A549 (cell line): ENCODE measurements at regions not wholly inside any gene's neighbourhood (a gene's known extent, or its start where the extent isn't known, plus 50 kb on each side); places are given as distances from the start of the nearest gene placed in this dataset.

Experiments used
- CEBPB ChIP-seq, 2 experiments: fragments of >200 bp in 1 of 2; sonication (Bioruptor Twin) in 1 of 2; formaldehyde crosslinking in 1 of 2; IDR thresholded peaks; 2 replicates each; pipeline ENCODE4 v1.6.1; 2012 to 2016
- MAX ChIP-seq: IDR thresholded peaks from 2 replicates; pipeline ENCODE4 v1.6.1; 2012
- RFX5 ChIP-seq: fragments of 450-650 bp; IDR thresholded peaks from 2 replicates; pipeline ENCODE4 v1.7.1; 2014; ENCODE audit warnings: antibody characterized with exemption, mild to moderate bottlenecking, moderate library complexity
- TFCP2L1 ChIP-seq: fragments of 250-450 bp; sonication (Bioruptor Pico); IDR thresholded peaks from 2 replicates; pipeline ENCODE4 v1.5.0; 2021; ENCODE audit warnings: mild to moderate bottlenecking
- TF ChIP-seq, protein P1 (sequence below): fragments of >200 bp; sonication (Bioruptor Twin); formaldehyde crosslinking; IDR thresholded peaks from 3 replicates; pipeline ENCODE4 v1.5.1; 2016

DNA sequence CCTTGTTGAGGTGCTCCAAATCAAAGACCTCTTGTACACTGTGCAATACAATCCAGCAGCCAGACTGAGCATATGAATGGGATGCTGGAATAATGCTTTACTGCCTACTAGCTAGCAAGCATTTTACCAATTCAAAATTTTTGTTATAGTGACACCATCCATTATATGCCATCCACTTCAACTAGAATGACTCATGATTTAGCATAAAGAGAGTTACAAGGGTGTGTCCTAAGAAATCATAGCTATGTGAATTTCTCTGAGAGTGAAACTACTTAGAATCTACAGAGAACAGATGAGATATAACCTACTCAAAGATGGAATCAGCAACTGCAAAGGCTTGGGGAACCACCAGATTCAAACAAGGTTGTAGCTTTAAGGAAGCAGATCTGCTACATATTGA, 221.9 kb downstream of the LHFPL1 start:
- no peak for TF ChIP-seq RFX5
- TF ChIP-seq, protein P1, sequence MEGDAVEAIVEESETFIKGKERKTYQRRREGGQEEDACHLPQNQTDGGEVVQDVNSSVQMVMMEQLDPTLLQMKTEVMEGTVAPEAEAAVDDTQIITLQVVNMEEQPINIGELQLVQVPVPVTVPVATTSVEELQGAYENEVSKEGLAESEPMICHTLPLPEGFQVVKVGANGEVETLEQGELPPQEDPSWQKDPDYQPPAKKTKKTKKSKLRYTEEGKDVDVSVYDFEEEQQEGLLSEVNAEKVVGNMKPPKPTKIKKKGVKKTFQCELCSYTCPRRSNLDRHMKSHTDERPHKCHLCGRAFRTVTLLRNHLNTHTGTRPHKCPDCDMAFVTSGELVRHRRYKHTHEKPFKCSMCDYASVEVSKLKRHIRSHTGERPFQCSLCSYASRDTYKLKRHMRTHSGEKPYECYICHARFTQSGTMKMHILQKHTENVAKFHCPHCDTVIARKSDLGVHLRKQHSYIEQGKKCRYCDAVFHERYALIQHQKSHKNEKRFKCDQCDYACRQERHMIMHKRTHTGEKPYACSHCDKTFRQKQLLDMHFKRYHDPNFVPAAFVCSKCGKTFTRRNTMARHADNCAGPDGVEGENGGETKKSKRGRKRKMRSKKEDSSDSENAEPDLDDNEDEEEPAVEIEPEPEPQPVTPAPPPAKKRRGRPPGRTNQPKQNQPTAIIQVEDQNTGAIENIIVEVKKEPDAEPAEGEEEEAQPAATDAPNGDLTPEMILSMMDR: no peak
- TF ChIP-seq MAX: no peak
- no peak for TF ChIP-seq TFCP2L1 (CRISPR knock-in tag)
- no peak for TF ChIP-seq CEBPB (IDR thresholded peaks at IDR 0.05)
